ENCODE measurements at regions not wholly inside any gene's neighbourhood (a gene's known extent, or its start where the extent isn't known, plus 50 kb on each side); places are given as distances from the start of the nearest gene placed in this dataset.

GRCh38 chr16:58933186-58933585 lies 199.1 kb upstream of the GOT2 start:
- H3K4me3 ChIP-seq (ENCODE audit: low read depth, low read length) = no peak overlapping the region
- H3K27ac ChIP-seq = no peak overlapping the region
- no peak for TF ChIP-seq CTCF (IDR thresholded peaks at IDR 0.05; ENCODE audit: low read depth, low read length, missing control alignments)
- no peak for DNase-seq
- in situ Hi-C loops (cut with HindIII; ENCODE audit: low pct_ligation_motif_present, low sequenced_read_pairs) = no loop called here
- no peaks in the 10 kb centered on the region for H3K36me3 ChIP-seq (replicated peaks)
- no peaks in the 10 kb centered on the region for H3K27me3 ChIP-seq (replicated peaks)

- Histone ChIP-seq H3K4me3 (ENCODE audit: low read depth, low read length) (no peak overlapping the region), H3K27me3 (replicated peaks) (no peaks in the 10 kb centered on the region), H3K36me3 (replicated peaks) (no peaks in the 10 kb centered on the region), H3K27ac (no peak overlapping the region)
- TF ChIP-seq CTCF (IDR thresholded peaks at IDR 0.05; ENCODE audit: low read depth, low read length, missing control alignments) = no peak
- DNase-seq = no peak
- in situ Hi-C loops (cut with HindIII; ENCODE audit: low pct_ligation_motif_present, low sequenced_read_pairs) = no loop called here
These were observed 197.3 kb upstream of the GOT2 start for GRCh38 chr16:58931436-58931835.

GRCh38 chr16:58923094-58923493 lies 189.0 kb upstream of the GOT2 start:
- in situ Hi-C loops (cut with HindIII; ENCODE audit: low pct_ligation_motif_present, low sequenced_read_pairs) = no loop called here
- TF ChIP-seq CTCF (IDR thresholded peaks at IDR 0.05; ENCODE audit: low read depth, low read length, missing control alignments) = no peak
- no peak overlapping the region for H3K27ac ChIP-seq
- no peak overlapping the region for H3K4me3 ChIP-seq (ENCODE audit: low read depth, low read length)
- H3K36me3 ChIP-seq (replicated peaks) = no peaks in the 10 kb centered on the region
- H3K27me3 ChIP-seq (replicated peaks) = no peaks in the 10 kb centered on the region
- no peak for DNase-seq

GRCh38 chr16:58913456-58913855 lies 179.3 kb upstream of the GOT2 start:
- Histone ChIP-seq H3K36me3 (replicated peaks) (no peaks in the 10 kb centered on the region), H3K4me3 (ENCODE audit: low read depth, low read length) (no peak overlapping the region), H3K27ac (no peak overlapping the region), H3K27me3 (replicated peaks) (no peaks in the 10 kb centered on the region)
- in situ Hi-C loops (cut with HindIII; ENCODE audit: low pct_ligation_motif_present, low sequenced_read_pairs) = no loop called here
- TF ChIP-seq CTCF (IDR thresholded peaks at IDR 0.05; ENCODE audit: low read depth, low read length, missing control alignments) = no peak
- DNase-seq = no peak

- in situ Hi-C loops (cut with HindIII; ENCODE audit: low pct_ligation_motif_present, low sequenced_read_pairs) = no loop called here
- H3K4me3 ChIP-seq (ENCODE audit: low read depth, low read length) = no peak overlapping the region
- DNase-seq = no peak
- TF ChIP-seq CTCF (IDR thresholded peaks at IDR 0.05; ENCODE audit: low read depth, low read length, missing control alignments) = no peak
- H3K36me3 ChIP-seq (replicated peaks) = no peaks in the 10 kb centered on the region
- no peaks in the 10 kb centered on the region for H3K27me3 ChIP-seq (replicated peaks)
- no peak overlapping the region for H3K27ac ChIP-seq
These were observed 178.5 kb upstream of the GOT2 start for GRCh38 chr16:58912571-58912970.

- Histone ChIP-seq H3K4me3 (ENCODE audit: low read depth, low read length) (no peak overlapping the region), H3K36me3 (replicated peaks) (no peaks in the 10 kb centered on the region), H3K27ac (no peak overlapping the region), H3K27me3 (replicated peaks) (no peaks in the 10 kb centered on the region)
- in situ Hi-C loops (cut with HindIII; ENCODE audit: low pct_ligation_motif_present, low sequenced_read_pairs) = no loop called here
- TF ChIP-seq CTCF (IDR thresholded peaks at IDR 0.05; ENCODE audit: low read depth, low read length, missing control alignments) = no peak
- no peak for DNase-seq
These were observed 173.0 kb upstream of the GOT2 start for GRCh38 chr16:58906981-58907715.
